ENCODE measurements at regions not wholly inside any gene's neighbourhood (a gene's known extent, or its start where the extent isn't known, plus 50 kb on each side); places are given as distances from the start of the nearest gene placed in this dataset.
"Not testable (repeated sequence)": the region's sequence is repeated elsewhere in the genome, so short reads cannot be mapped to it uniquely, and the experiment has no call there.

- Histone ChIP-seq H3K4me1 (ENCODE audit: control insufficient read depth in 2 of 2, insufficient read depth in 2 of 2, low read length in 2 of 2) (no peaks in the 10 kb centered on the region), H3K9ac (ENCODE audit: low read depth in 1 of 2, low read length in 2 of 2) (no peak overlapping the region), H3K9me3 (ENCODE audit: control insufficient read depth in 2 of 2, low read length in 2 of 2) (peaks cover 0 to 2% of the 10 kb centered on the region in 2 donors)
These were observed 87.7 kb downstream of the SLITRK1 start for GRCh38 chr13:83794583-83794982.

GRCh38 chr13:83780227-83780626, 102.0 kb downstream of the SLITRK1 start:
- Histone ChIP-seq H3K27me3 (ENCODE audit: control insufficient read depth in 2 of 2, insufficient read depth in 2 of 2, low read length in 2 of 2) (no peaks in the 10 kb centered on the region), H3K4me1 (ENCODE audit: control insufficient read depth in 2 of 2, insufficient read depth in 2 of 2, low read length in 2 of 2) (no peaks in the 10 kb centered on the region), H3K4me3 (ENCODE audit: low read length in 2 of 2) (no peak overlapping the region), H3K36me3 (ENCODE audit: control insufficient read depth in 2 of 2, insufficient read depth in 2 of 2, low read length in 2 of 2) (no peaks in the 10 kb centered on the region), H3K9ac (ENCODE audit: low read depth in 1 of 2, low read length in 2 of 2) (no peak overlapping the region), H3K27ac (ENCODE audit: low read depth in 2 of 2, low read length in 2 of 2) (no peak overlapping the region), H3K9me3 (ENCODE audit: control insufficient read depth in 2 of 2, low read length in 2 of 2) (peaks cover 0 to 6% of the 10 kb centered on the region in 2 donors)

More at GRCh38 chr13:83794583-83794982, 87.7 kb downstream of the SLITRK1 start:
- no peaks in the 10 kb centered on the region for H3K27me3 ChIP-seq (ENCODE audit: control insufficient read depth in 2 of 2, insufficient read depth in 2 of 2, low read length in 2 of 2)
- no peak overlapping the region for H3K27ac ChIP-seq (ENCODE audit: low read depth in 2 of 2, low read length in 2 of 2)
- no peaks in the 10 kb centered on the region for H3K36me3 ChIP-seq (ENCODE audit: control insufficient read depth in 2 of 2, insufficient read depth in 2 of 2, low read length in 2 of 2)
- no peak overlapping the region for H3K4me3 ChIP-seq (ENCODE audit: low read length in 2 of 2)

GRCh38 chr13:83773961-83774360, 108.3 kb downstream of the SLITRK1 start:
- H3K27me3 ChIP-seq (ENCODE audit: control insufficient read depth in 2 of 2, insufficient read depth in 2 of 2, low read length in 2 of 2) = no peaks in the 10 kb centered on the region
- no peaks in the 10 kb centered on the region for H3K9me3 ChIP-seq (ENCODE audit: control insufficient read depth in 2 of 2, low read length in 2 of 2)
- no peaks in the 10 kb centered on the region for H3K4me1 ChIP-seq (ENCODE audit: control insufficient read depth in 2 of 2, insufficient read depth in 2 of 2, low read length in 2 of 2)
- H3K9ac ChIP-seq (ENCODE audit: low read depth in 1 of 2, low read length in 2 of 2) = no peak overlapping the region
- no peaks in the 10 kb centered on the region for H3K36me3 ChIP-seq (ENCODE audit: control insufficient read depth in 2 of 2, insufficient read depth in 2 of 2, low read length in 2 of 2)
- H3K4me3 ChIP-seq (ENCODE audit: low read length in 2 of 2) = no peak overlapping the region
- no peak overlapping the region for H3K27ac ChIP-seq (ENCODE audit: low read depth in 2 of 2, low read length in 2 of 2)

GRCh38 chr13:83765796-83766195, 116.5 kb downstream of the SLITRK1 start:
- H3K27ac ChIP-seq (ENCODE audit: low read depth in 2 of 2, low read length in 2 of 2) = no peak overlapping the region
- H3K36me3 ChIP-seq (ENCODE audit: control insufficient read depth in 2 of 2, insufficient read depth in 2 of 2, low read length in 2 of 2) = no peaks in the 10 kb centered on the region
- H3K9ac ChIP-seq (ENCODE audit: low read depth in 1 of 2, low read length in 2 of 2) = no peak overlapping the region

GRCh38 chr13:83761631-83762030, 120.6 kb downstream of the SLITRK1 start:
- Histone ChIP-seq H3K27ac (ENCODE audit: low read depth in 2 of 2, low read length in 2 of 2) (no peak overlapping the region), H3K36me3 (ENCODE audit: control insufficient read depth in 2 of 2, insufficient read depth in 2 of 2, low read length in 2 of 2) (no peaks in the 10 kb centered on the region), H3K9me3 (ENCODE audit: control insufficient read depth in 2 of 2, low read length in 2 of 2) (peaks cover 0 to 4% of the 10 kb centered on the region in 2 donors), H3K27me3 (ENCODE audit: control insufficient read depth in 2 of 2, insufficient read depth in 2 of 2, low read length in 2 of 2) (no peaks in the 10 kb centered on the region), H3K9ac (ENCODE audit: low read depth in 1 of 2, low read length in 2 of 2) (no peak overlapping the region), H3K4me1 (ENCODE audit: control insufficient read depth in 2 of 2, insufficient read depth in 2 of 2, low read length in 2 of 2) (no peaks in the 10 kb centered on the region), H3K4me3 (ENCODE audit: low read length in 2 of 2) (no peak overlapping the region)

More at GRCh38 chr13:83765796-83766195, 116.5 kb downstream of the SLITRK1 start:
- Histone ChIP-seq H3K27me3 (ENCODE audit: control insufficient read depth in 2 of 2, insufficient read depth in 2 of 2, low read length in 2 of 2) (no peaks in the 10 kb centered on the region), H3K9me3 (ENCODE audit: control insufficient read depth in 2 of 2, low read length in 2 of 2) (peaks cover 2 to 4% of the 10 kb centered on the region in 2 donors), H3K4me1 (ENCODE audit: control insufficient read depth in 2 of 2, insufficient read depth in 2 of 2, low read length in 2 of 2) (no peaks in the 10 kb centered on the region), H3K4me3 (ENCODE audit: low read length in 2 of 2) (no peak overlapping the region)

GRCh38 chr13:83755210-83755609, 127.1 kb downstream of the SLITRK1 start:
- H3K27me3 ChIP-seq (ENCODE audit: control insufficient read depth in 2 of 2, insufficient read depth in 2 of 2, low read length in 2 of 2); H3K4me3 ChIP-seq (ENCODE audit: low read length in 2 of 2); H3K4me1 ChIP-seq (ENCODE audit: control insufficient read depth in 2 of 2, insufficient read depth in 2 of 2, low read length in 2 of 2); H3K9me3 ChIP-seq (ENCODE audit: control insufficient read depth in 2 of 2, low read length in 2 of 2); H3K27ac ChIP-seq (ENCODE audit: low read depth in 2 of 2, low read length in 2 of 2); H3K36me3 ChIP-seq (ENCODE audit: control insufficient read depth in 2 of 2, insufficient read depth in 2 of 2, low read length in 2 of 2); H3K9ac ChIP-seq (ENCODE audit: low read depth in 1 of 2, low read length in 2 of 2): not testable (repeated sequence)

GRCh38 chr13:83753912-83754624, 128.2 kb downstream of the SLITRK1 start:
- Histone ChIP-seq H3K36me3 (ENCODE audit: control insufficient read depth in 2 of 2, insufficient read depth in 2 of 2, low read length in 2 of 2) (no peaks in the 10 kb centered on the region), H3K9ac (ENCODE audit: low read depth in 1 of 2, low read length in 2 of 2) (no peak overlapping the region), H3K27me3 (ENCODE audit: control insufficient read depth in 2 of 2, insufficient read depth in 2 of 2, low read length in 2 of 2) (no peaks in the 10 kb centered on the region), H3K4me3 (ENCODE audit: low read length in 2 of 2) (no peak overlapping the region), H3K9me3 (ENCODE audit: control insufficient read depth in 2 of 2, low read length in 2 of 2) (peaks cover 0 to 9% of the 10 kb centered on the region in 2 donors), H3K4me1 (ENCODE audit: control insufficient read depth in 2 of 2, insufficient read depth in 2 of 2, low read length in 2 of 2) (no peaks in the 10 kb centered on the region), H3K27ac (ENCODE audit: low read depth in 2 of 2, low read length in 2 of 2) (no peak overlapping the region)

- Histone ChIP-seq H3K27me3 (ENCODE audit: control insufficient read depth in 2 of 2, insufficient read depth in 2 of 2, low read length in 2 of 2) (no peaks in the 10 kb centered on the region), H3K27ac (ENCODE audit: low read depth in 2 of 2, low read length in 2 of 2) (no peak overlapping the region), H3K4me1 (ENCODE audit: control insufficient read depth in 2 of 2, insufficient read depth in 2 of 2, low read length in 2 of 2) (no peaks in the 10 kb centered on the region), H3K36me3 (ENCODE audit: control insufficient read depth in 2 of 2, insufficient read depth in 2 of 2, low read length in 2 of 2) (no peaks in the 10 kb centered on the region), H3K9ac (ENCODE audit: low read depth in 1 of 2, low read length in 2 of 2) (no peak overlapping the region), H3K9me3 (ENCODE audit: control insufficient read depth in 2 of 2, low read length in 2 of 2) (peaks cover 0 to 9% of the 10 kb centered on the region in 2 donors), H3K4me3 (ENCODE audit: low read length in 2 of 2) (no peak overlapping the region)
These were observed 130.1 kb downstream of the SLITRK1 start for GRCh38 chr13:83752141-83752540.

GRCh38 chr13:83740622-83741021, 141.7 kb downstream of the SLITRK1 start:
- H3K9ac ChIP-seq (ENCODE audit: low read depth in 1 of 2, low read length in 2 of 2) = no peak overlapping the region
- no peak overlapping the region for H3K4me3 ChIP-seq (ENCODE audit: low read length in 2 of 2)
- no peaks in the 10 kb centered on the region for H3K27me3 ChIP-seq (ENCODE audit: control insufficient read depth in 2 of 2, insufficient read depth in 2 of 2, low read length in 2 of 2)
- H3K4me1 ChIP-seq (ENCODE audit: control insufficient read depth in 2 of 2, insufficient read depth in 2 of 2, low read length in 2 of 2) = no peaks in the 10 kb centered on the region
- peaks cover 0 to 7% of the 10 kb centered on the region in 2 donors for H3K9me3 ChIP-seq (ENCODE audit: control insufficient read depth in 2 of 2, low read length in 2 of 2)
- H3K36me3 ChIP-seq (ENCODE audit: control insufficient read depth in 2 of 2, insufficient read depth in 2 of 2, low read length in 2 of 2) = no peaks in the 10 kb centered on the region
- no peak overlapping the region for H3K27ac ChIP-seq (ENCODE audit: low read depth in 2 of 2, low read length in 2 of 2)

GRCh38 chr13:83738407-83738806, 143.9 kb downstream of the SLITRK1 start:
- Histone ChIP-seq H3K27me3 (ENCODE audit: control insufficient read depth in 2 of 2, insufficient read depth in 2 of 2, low read length in 2 of 2) (no peaks in the 10 kb centered on the region), H3K4me3 (ENCODE audit: low read length in 2 of 2) (no peak overlapping the region), H3K36me3 (ENCODE audit: control insufficient read depth in 2 of 2, insufficient read depth in 2 of 2, low read length in 2 of 2) (no peaks in the 10 kb centered on the region), H3K9ac (ENCODE audit: low read depth in 1 of 2, low read length in 2 of 2) (no peak overlapping the region), H3K4me1 (ENCODE audit: control insufficient read depth in 2 of 2, insufficient read depth in 2 of 2, low read length in 2 of 2) (no peaks in the 10 kb centered on the region), H3K27ac (ENCODE audit: low read depth in 2 of 2, low read length in 2 of 2) (no peak overlapping the region), H3K9me3 (ENCODE audit: control insufficient read depth in 2 of 2, low read length in 2 of 2) (peaks cover 0 to 5% of the 10 kb centered on the region in 2 donors)

All from mucosa of rectum (tissue), 2 donors.